ENCODE measurements at regions not wholly inside any gene's neighbourhood (a gene's known extent, or its start where the extent isn't known, plus 50 kb on each side); places are given as distances from the start of the nearest gene placed in this dataset.

GRCh38 chr1:221031458-221032203 lies 152.4 kb downstream of the HLX start:
- DNase-seq (ENCODE audit: low read depth): peak; percentile 39
- no peak for TF ChIP-seq CTCF (IDR thresholded peaks at IDR 0.05; ENCODE audit: insufficient read depth, low read length)
- H3K4me3 ChIP-seq (ENCODE audit: low read depth, low read length): no peak overlapping the region

DNA sequence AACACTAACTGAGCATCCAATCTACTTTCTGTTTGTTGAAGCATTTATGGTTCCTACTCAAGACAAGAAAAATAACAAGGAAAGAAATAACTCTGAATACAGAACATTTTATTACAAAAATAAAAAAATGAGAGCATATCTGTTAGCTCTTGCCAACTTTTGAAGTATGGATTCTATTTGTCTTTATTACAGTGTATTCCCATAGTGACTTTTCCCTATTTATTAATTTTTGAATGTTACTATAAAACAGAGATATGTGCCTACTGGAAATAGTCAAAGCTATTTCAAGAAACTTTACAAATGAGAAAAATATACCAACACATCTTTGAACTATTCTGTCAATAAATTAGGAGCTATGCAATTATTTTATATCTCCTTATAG lies 153.0 kb downstream of the HLX start:
- no peak for DNase-seq (ENCODE audit: low read depth)

DNA sequence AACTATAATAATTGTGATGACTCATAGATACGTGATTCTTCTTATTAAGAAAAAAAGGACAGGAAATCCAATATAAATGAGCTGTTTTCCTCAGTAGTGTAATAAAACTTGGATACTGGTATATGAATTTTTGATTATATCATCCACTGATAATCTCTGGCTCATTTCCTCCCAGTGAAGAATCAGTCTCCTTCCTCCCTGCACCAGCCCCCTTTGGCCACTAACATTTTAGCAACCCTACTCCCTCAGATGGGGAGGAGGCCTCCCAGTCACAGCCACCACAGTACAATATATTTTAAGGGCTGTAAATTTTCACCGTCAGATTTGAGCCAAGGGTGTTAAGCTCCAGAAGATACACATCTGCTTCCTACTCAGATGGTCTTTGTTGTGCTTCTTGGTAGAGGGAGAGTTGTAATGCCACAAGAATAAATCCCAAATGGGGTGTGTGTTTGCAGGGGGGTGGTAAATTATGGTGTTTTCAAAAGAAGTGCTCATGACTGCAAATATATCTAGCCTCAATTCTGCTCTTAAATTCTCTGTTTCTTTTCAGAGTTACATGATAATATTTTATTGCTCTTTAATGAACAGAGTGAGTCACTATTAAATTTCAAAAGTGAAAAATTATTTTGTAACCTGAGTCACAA lies 153.5 kb downstream of the HLX start:
- peak; percentile 31 for TF ChIP-seq CTCF (IDR thresholded peaks at IDR 0.05; ENCODE audit: insufficient read depth, low read length)
- peak; percentile 52 for DNase-seq (ENCODE audit: low read depth)
- no peak overlapping the region for H3K4me3 ChIP-seq (ENCODE audit: low read depth, low read length)

More for the DNA sequence above, 153.0 kb downstream of the HLX start:
- no peak for TF ChIP-seq CTCF (IDR thresholded peaks at IDR 0.05; ENCODE audit: insufficient read depth, low read length)
- H3K4me3 ChIP-seq (ENCODE audit: low read depth, low read length): no peak overlapping the region

- peak; percentile 65 for DNase-seq (ENCODE audit: low read depth)
- no peak for TF ChIP-seq CTCF (IDR thresholded peaks at IDR 0.05; ENCODE audit: insufficient read depth, low read length)
Observed at GRCh38 chr1:221035662-221036153, 156.5 kb downstream of the HLX start.

GRCh38 chr1:221039616-221040015 lies 160.4 kb downstream of the HLX start:
- DNase-seq (ENCODE audit: low read depth): peak; percentile 44
- no peak overlapping the region for H3K4me3 ChIP-seq (ENCODE audit: low read depth, low read length)
- TF ChIP-seq CTCF (IDR thresholded peaks at IDR 0.05; ENCODE audit: insufficient read depth, low read length): no peak

More at GRCh38 chr1:221035662-221036153, 156.5 kb downstream of the HLX start:
- no peak overlapping the region for H3K4me3 ChIP-seq (ENCODE audit: low read depth, low read length)

DNA sequence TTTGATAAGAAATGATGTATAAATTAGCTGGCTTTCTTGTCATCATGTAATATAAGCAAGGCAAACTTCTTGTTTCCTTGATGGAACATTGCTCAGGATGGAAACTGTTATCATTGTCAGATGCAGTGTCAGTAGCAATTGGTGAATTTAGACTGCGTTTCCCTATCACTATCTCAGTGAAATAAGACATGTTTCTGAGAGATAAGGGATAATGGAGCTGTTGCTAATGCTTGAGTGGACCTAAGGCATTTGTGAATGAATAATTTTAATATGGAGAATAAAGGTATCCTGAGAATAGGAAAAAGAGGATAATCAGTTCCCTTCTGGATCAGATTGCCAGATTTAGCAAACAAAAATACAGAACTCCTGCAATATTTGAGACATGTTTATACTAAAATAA lies 160.9 kb downstream of the HLX start:
- no peak for DNase-seq (ENCODE audit: low read depth)
- no peak overlapping the region for H3K4me3 ChIP-seq (ENCODE audit: low read depth, low read length)
- TF ChIP-seq CTCF (IDR thresholded peaks at IDR 0.05; ENCODE audit: insufficient read depth, low read length): no peak

Data from fibroblast of the aortic adventitia (primary cell).